ENCODE measurements at regions not wholly inside any gene's neighbourhood (a gene's known extent, or its start where the extent isn't known, plus 50 kb on each side); places are given as distances from the start of the nearest gene placed in this dataset.

DNA sequence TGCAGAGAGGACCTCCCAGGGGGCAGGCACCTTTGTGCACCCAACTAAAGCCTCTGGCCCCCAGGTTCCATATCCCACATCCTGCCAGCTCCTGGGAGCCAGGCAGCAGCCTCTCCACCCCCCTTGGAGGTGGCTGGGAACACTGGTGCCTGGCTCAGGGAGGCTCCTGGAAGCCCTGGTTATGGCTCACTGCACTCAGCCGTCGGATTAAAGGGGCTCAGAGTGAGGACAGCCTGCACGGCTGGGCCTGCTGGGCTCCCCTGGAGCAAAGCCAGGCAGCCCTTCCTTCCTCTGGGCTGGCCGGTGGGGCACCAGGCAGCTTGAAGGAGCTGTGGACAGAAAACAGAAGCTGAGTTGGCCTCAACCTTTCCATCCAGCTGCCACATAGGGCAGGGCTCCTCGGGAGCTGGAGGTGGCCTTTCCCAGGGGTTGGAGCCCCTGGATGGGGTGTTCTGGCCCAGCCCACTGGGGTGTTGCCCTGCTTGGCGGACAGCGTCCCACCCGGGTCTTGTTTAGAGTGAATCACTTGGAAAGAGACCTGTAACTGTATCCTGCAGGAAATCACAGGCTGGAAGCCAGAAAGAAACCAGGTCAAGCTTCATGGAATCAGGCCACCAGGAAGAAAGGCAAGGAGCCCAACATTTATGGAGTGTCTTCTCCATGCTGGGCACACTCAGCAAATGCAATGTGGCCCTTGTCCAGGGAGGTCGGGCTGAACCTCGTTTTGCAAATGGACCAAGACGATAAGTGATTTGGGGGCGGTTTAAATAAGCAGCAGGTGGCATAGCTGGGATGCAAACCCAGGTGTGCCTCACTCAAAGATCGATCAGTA, 253.3 kb downstream of the SOX9 start:
- intact Hi-C loops (cut with micrococcal nuclease): no loop called here
- Mint-ChIP-seq H3K27ac (no peak overlapping the region), H3K27me3 (ENCODE audit: low read depth in 3 of 3) (peaks cover 1 to 5% (median 2%) of the 10 kb centered on the region in 3 donors), H3K9me3 (peaks cover 0 to 41% (median 7%) of the 10 kb centered on the region in 7 donors), H3K4me1 (no peaks in the 10 kb centered on the region), H3K4me3 (no peak overlapping the region), H3K36me3 (no peaks in the 10 kb centered on the region)
- H3K4me2 ChIP-seq (replicated peaks; ENCODE audit: extremely low read depth, low read length, poor library complexity, severe bottlenecking): no peak overlapping the region
- H3K4me1 ChIP-seq (ENCODE audit: control insufficient read depth in 1 of 2, insufficient read depth in 2 of 2, low read length in 2 of 2): no peaks in the 10 kb centered on the region
- no peaks in the 10 kb centered on the region for H3K79me2 ChIP-seq (ENCODE audit: insufficient read depth, low read length)
- H3K9me3 ChIP-seq (replicated peaks in 1 of 2; ENCODE audit: control insufficient read depth in 1 of 2, insufficient read depth in 1 of 2, low read length in 2 of 2): peaks cover 0 to 3% of the 10 kb centered on the region in 2 donors
- no peak for DNase-seq
- TF ChIP-seq, protein P1, sequence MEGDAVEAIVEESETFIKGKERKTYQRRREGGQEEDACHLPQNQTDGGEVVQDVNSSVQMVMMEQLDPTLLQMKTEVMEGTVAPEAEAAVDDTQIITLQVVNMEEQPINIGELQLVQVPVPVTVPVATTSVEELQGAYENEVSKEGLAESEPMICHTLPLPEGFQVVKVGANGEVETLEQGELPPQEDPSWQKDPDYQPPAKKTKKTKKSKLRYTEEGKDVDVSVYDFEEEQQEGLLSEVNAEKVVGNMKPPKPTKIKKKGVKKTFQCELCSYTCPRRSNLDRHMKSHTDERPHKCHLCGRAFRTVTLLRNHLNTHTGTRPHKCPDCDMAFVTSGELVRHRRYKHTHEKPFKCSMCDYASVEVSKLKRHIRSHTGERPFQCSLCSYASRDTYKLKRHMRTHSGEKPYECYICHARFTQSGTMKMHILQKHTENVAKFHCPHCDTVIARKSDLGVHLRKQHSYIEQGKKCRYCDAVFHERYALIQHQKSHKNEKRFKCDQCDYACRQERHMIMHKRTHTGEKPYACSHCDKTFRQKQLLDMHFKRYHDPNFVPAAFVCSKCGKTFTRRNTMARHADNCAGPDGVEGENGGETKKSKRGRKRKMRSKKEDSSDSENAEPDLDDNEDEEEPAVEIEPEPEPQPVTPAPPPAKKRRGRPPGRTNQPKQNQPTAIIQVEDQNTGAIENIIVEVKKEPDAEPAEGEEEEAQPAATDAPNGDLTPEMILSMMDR (IDR thresholded peaks at IDR 0.05): no peak
- WGBS (ENCODE audit: insufficient coverage): 67% methylated on average over 12 of the region's 13 CpGs
- H2AFZ ChIP-seq (ENCODE audit: insufficient read depth, low read depth, low read length, poor library complexity, severe bottlenecking): no peak overlapping the region
- no peak overlapping the region for H3K27ac ChIP-seq (ENCODE audit: low read depth in 1 of 2, low read length in 2 of 2)
- no peaks in the 10 kb centered on the region for H3K36me3 ChIP-seq (replicated peaks in 1 of 2; ENCODE audit: control insufficient read depth in 1 of 2, insufficient read depth in 2 of 2, low read length in 2 of 2)
- H3K4me3 ChIP-seq (replicated peaks in 1 of 3; ENCODE audit: low read depth in 2 of 3, low read length in 3 of 3): no peak overlapping the region
- no peaks in the 10 kb centered on the region for H4K20me1 ChIP-seq (ENCODE audit: insufficient read depth, low read length)
- H3K9ac ChIP-seq (ENCODE audit: insufficient read depth, low read length, poor library complexity, severe bottlenecking): no peak overlapping the region
- H3K27me3 ChIP-seq (ENCODE audit: control insufficient read depth in 2 of 2, insufficient read depth in 2 of 2, low read length in 2 of 2): no peaks in the 10 kb centered on the region

DNA sequence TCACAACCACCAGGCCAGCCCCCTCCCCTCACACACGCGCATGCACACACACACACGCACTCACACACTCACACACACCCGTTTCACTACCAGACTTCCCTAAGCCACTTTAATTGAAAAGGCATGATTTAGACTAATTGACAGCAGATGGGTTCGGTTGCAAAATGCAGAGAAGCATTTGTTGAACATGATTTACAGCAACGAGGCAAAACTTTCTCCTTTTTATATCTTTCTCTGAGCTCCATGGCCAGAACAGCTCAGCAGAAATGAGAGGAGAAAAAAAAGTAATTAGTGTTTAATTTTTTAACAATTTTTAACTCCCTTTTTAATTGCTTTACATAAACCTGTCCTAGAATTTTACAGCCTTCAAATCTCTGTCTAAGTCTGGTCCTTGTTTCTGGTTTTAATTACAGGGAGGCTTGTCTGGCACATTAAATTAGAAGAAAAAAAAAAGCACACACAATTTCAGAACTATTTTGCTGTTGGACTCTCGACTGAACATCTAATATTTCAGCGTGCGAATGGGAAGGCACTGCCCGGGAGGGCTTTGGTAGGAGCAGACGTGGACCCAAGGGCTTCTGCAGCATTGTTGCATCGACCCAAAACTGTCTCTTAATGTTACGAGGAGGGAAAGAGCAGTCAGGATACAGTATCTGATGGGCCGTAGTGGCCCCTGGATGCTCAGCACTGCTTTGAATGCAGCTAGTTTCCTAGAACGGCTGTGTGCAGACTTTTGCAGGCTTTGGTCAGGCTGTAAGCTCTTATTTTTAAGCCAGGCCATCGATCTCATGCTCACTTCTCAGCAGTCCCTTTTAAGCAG, 255.9 kb downstream of the SOX9 start:
- Mint-ChIP-seq H3K4me3 (no peak overlapping the region), H3K36me3 (no peaks in the 10 kb centered on the region), H3K27ac (no peak overlapping the region), H3K4me1 (no peaks in the 10 kb centered on the region), H3K27me3 (ENCODE audit: low read depth in 3 of 3) (peaks cover 1 to 5% (median 4%) of the 10 kb centered on the region in 3 donors), H3K9me3 (peaks cover 0 to 36% (median 7%) of the 10 kb centered on the region in 7 donors)
- no peak overlapping the region for H2AFZ ChIP-seq (ENCODE audit: insufficient read depth, low read depth, low read length, poor library complexity, severe bottlenecking)
- intact Hi-C loops (cut with micrococcal nuclease): no loop called here
- peaks cover 0 to 3% of the 10 kb centered on the region in 2 donors for H3K9me3 ChIP-seq (replicated peaks in 1 of 2; ENCODE audit: control insufficient read depth in 1 of 2, insufficient read depth in 1 of 2, low read length in 2 of 2)
- H3K9ac ChIP-seq (ENCODE audit: insufficient read depth, low read length, poor library complexity, severe bottlenecking): no peak overlapping the region
- H4K20me1 ChIP-seq (ENCODE audit: insufficient read depth, low read length): no peaks in the 10 kb centered on the region
- no peak for DNase-seq
- no peak overlapping the region for H3K4me2 ChIP-seq (replicated peaks; ENCODE audit: extremely low read depth, low read length, poor library complexity, severe bottlenecking)
- 78% methylated on average over 15 of the region's 16 CpGs for WGBS (ENCODE audit: insufficient coverage)
- no peak overlapping the region for H3K4me3 ChIP-seq (replicated peaks in 1 of 3; ENCODE audit: low read depth in 2 of 3, low read length in 3 of 3)
- H3K27me3 ChIP-seq (ENCODE audit: control insufficient read depth in 2 of 2, insufficient read depth in 2 of 2, low read length in 2 of 2): no peaks in the 10 kb centered on the region
- no peak overlapping the region for H3K27ac ChIP-seq (ENCODE audit: low read depth in 1 of 2, low read length in 2 of 2)
- H3K36me3 ChIP-seq (replicated peaks in 1 of 2; ENCODE audit: control insufficient read depth in 1 of 2, insufficient read depth in 2 of 2, low read length in 2 of 2): no peaks in the 10 kb centered on the region
- H3K79me2 ChIP-seq (ENCODE audit: insufficient read depth, low read length): no peaks in the 10 kb centered on the region
- no peaks in the 10 kb centered on the region for H3K4me1 ChIP-seq (ENCODE audit: control insufficient read depth in 1 of 2, insufficient read depth in 2 of 2, low read length in 2 of 2)
- TF ChIP-seq, protein P1 (IDR thresholded peaks at IDR 0.05): no peak
